Neural cell (in vitro differentiated cells): ENCODE measurements at regions not wholly inside any gene's neighbourhood (a gene's known extent, or its start where the extent isn't known, plus 50 kb on each side); places are given as distances from the start of the nearest gene placed in this dataset.

ENCODE experiments used
- H2AFZ ChIP-seq: fragments of 200-600, 300-800 bp; sonication (generic), shearing (Covaris generic); 2 replicates; pipeline ENCODE4 v1.6.0; 2014; ENCODE audit warnings: low read depth, mild to moderate bottlenecking, antibody characterized with exemption, low read length, moderate library complexity
- H3F3A ChIP-seq: fragments of 200-600 bp; shearing (Covaris generic); 2 replicates; pipeline ENCODE4 v1.6.1; 2016; ENCODE audit warnings: mild to moderate bottlenecking, moderate library complexity, mixed read lengths, antibody characterized with exemption, low read length; ENCODE audit not compliant: insufficient read depth, poor library complexity, severe bottlenecking
- H3K27ac ChIP-seq: fragments of 200-600, 300-800 bp; sonication (generic), shearing (Covaris generic); 2 replicates; pipeline ENCODE4 v1.5.1; 2014; ENCODE audit warnings: mild to moderate bottlenecking, low read length, moderate library complexity
- H3K27me3 ChIP-seq: fragments of 300-800, 200-600 bp; sonication (generic), shearing (Covaris generic); 2 replicates; pipeline ENCODE4 v1.6.0; 2014; ENCODE audit warnings: mild to moderate bottlenecking, low read depth, low read length, moderate library complexity; ENCODE audit not compliant: insufficient read depth
- H3K36me3 ChIP-seq: fragments of 300-800, 200-600 bp; sonication (generic), shearing (Covaris generic); 2 replicates; pipeline ENCODE4 v1.5.1; 2014; ENCODE audit warnings: mild to moderate bottlenecking, antibody characterized with exemption, low read length, moderate library complexity; ENCODE audit not compliant: insufficient read depth
- H3K4me2 ChIP-seq: fragments of 300-800, 200-600 bp; sonication (generic), shearing (Covaris generic); 2 replicates; pipeline ENCODE4 v1.6.0; 2014; ENCODE audit warnings: mild to moderate bottlenecking, low read length
- H3K4me3 ChIP-seq: fragments of 300-800, 200-600 bp; sonication (generic), shearing (Covaris generic); 2 replicates; pipeline ENCODE4 v1.5.1; 2014; ENCODE audit warnings: mild to moderate bottlenecking, low read length, moderate library complexity
- H3K79me2 ChIP-seq: fragments of 200-600 bp; shearing (Covaris generic); replicated peaks from 2 replicates; pipeline ENCODE4 v1.6.0; 2014; ENCODE audit warnings: mild to moderate bottlenecking, low read length, moderate library complexity; ENCODE audit not compliant: insufficient read depth
- H3K9ac ChIP-seq: fragments of 300-800, 200-600 bp; sonication (generic), shearing (Covaris generic); 2 replicates; pipeline ENCODE4 v1.6.1; 2016; ENCODE audit warnings: mild to moderate bottlenecking, low read length, mixed read lengths
- H3K9me2 ChIP-seq: fragments of 200-600 bp; shearing (Covaris generic); 2 replicates; pipeline ENCODE4 v1.6.1; 2016; ENCODE audit warnings: mild to moderate bottlenecking, low read length, mixed read lengths; ENCODE audit not compliant: insufficient read depth
- H3K9me3 ChIP-seq: fragments of 200-600, 300-800 bp; sonication (generic), shearing (Covaris generic); 2 replicates; pipeline ENCODE4 v1.6.1; 2016; ENCODE audit warnings: mild to moderate bottlenecking, mixed run types, low read length, moderate library complexity, mixed read lengths
- H4K20me1 ChIP-seq: fragments of 200-600 bp; shearing (Covaris generic); 2 replicates; pipeline ENCODE4 v1.6.1; 2016; ENCODE audit warnings: mild to moderate bottlenecking, mixed run types; ENCODE audit not compliant: insufficient read depth
- CTCF ChIP-seq: fragments of 450-650 bp; IDR thresholded peaks from 2 replicates; pipeline ENCODE4 v1.5.1; 2014; ENCODE audit warnings: antibody characterized with exemption, mild to moderate bottlenecking, moderate library complexity; ENCODE audit not compliant: poor library complexity, severe bottlenecking
- EP300 ChIP-seq: fragments of 450-650 bp; conservative IDR thresholded peaks from 2 replicates; pipeline ENCODE4 v1.6.1; 2014; ENCODE audit warnings: antibody characterized with exemption, mild to moderate bottlenecking, moderate library complexity; ENCODE audit not compliant: poor library complexity, severe bottlenecking
- EZH2 ChIP-seq: fragments of 200-600, 300-800 bp; shearing (Covaris generic), sonication (generic); IDR thresholded peaks from 2 replicates; pipeline ENCODE4 v1.6.1; 2014; ENCODE audit warnings: antibody characterized with exemption, low read length, borderline replicate concordance, mild to moderate bottlenecking; ENCODE audit not compliant: insufficient read depth, poor library complexity, severe bottlenecking
- MXI1 ChIP-seq: fragments of 450-650 bp; conservative IDR thresholded peaks from 2 replicates; pipeline ENCODE4 v1.6.1; 2014; ENCODE audit warnings: antibody characterized with exemption, mild to moderate bottlenecking; ENCODE audit not compliant: poor library complexity, severe bottlenecking
- POLR2AphosphoS5 ChIP-seq: IDR thresholded peaks from 2 replicates; pipeline ENCODE4 v1.6.1; 2012
- RAD21 ChIP-seq: fragments of 450-650 bp; conservative IDR thresholded peaks from 2 replicates; pipeline ENCODE4 v1.6.1; 2014; ENCODE audit warnings: antibody characterized with exemption, mild to moderate bottlenecking, moderate library complexity
- REST ChIP-seq: IDR thresholded peaks from 2 replicates; pipeline ENCODE4 v1.6.1; 2012; ENCODE audit warnings: borderline replicate concordance
- SMC3 ChIP-seq: fragments of 450-650 bp; conservative IDR thresholded peaks from 2 replicates; pipeline ENCODE4 v1.6.1; 2014; ENCODE audit warnings: antibody characterized with exemption, mild to moderate bottlenecking, moderate library complexity; ENCODE audit not compliant: poor library complexity
- TAF1 ChIP-seq: IDR thresholded peaks from 2 replicates; pipeline ENCODE4 v1.6.1; 2012; ENCODE audit warnings: low read depth

- Histone ChIP-seq H3K9me2 (no peaks in the 10 kb centered on the region), H3F3A (no peaks in the 10 kb centered on the region), H3K9me3 (no peaks in the 10 kb centered on the region), H3K27me3 (no peaks in the 10 kb centered on the region), H4K20me1 (no peaks in the 10 kb centered on the region), H3K79me2 (no peaks in the 10 kb centered on the region), H3K4me2 (no peak overlapping the region), H3K27ac (no peak overlapping the region), H3K4me3 (no peak overlapping the region), H2AFZ (no peak overlapping the region), H3K36me3 (no peaks in the 10 kb centered on the region), H3K9ac (no peak overlapping the region)
- no peak for TF ChIP-seq CTCF
- TF ChIP-seq EP300, result no peak
- no peak for TF ChIP-seq POLR2AphosphoS5
- no peak for TF ChIP-seq RAD21
- no peak for TF ChIP-seq REST
- no peak for TF ChIP-seq EZH2
- TF ChIP-seq SMC3, result no peak
- TF ChIP-seq TAF1, result no peak
- no peak for TF ChIP-seq MXI1
Observed at GRCh38 chr21:16578912-16579311, 849.1 kb downstream of the USP25 start.

- H3K79me2 ChIP-seq, result no peaks in the 10 kb centered on the region
- H3K9me3 ChIP-seq, result no peaks in the 10 kb centered on the region
- H2AFZ ChIP-seq, result no peak overlapping the region
- H3F3A ChIP-seq, result no peaks in the 10 kb centered on the region
- no peak overlapping the region for H3K4me3 ChIP-seq
- TF ChIP-seq SMC3, result no peak
- TF ChIP-seq TAF1, result no peak
- TF ChIP-seq REST, result no peak
- TF ChIP-seq POLR2AphosphoS5, result no peak
- no peak for TF ChIP-seq EZH2
- no peak for TF ChIP-seq RAD21
- TF ChIP-seq MXI1, result no peak
- no peak for TF ChIP-seq EP300
- TF ChIP-seq CTCF, result no peak
- H3K36me3 ChIP-seq, result no peaks in the 10 kb centered on the region
- no peak overlapping the region for H3K4me2 ChIP-seq
- no peaks in the 10 kb centered on the region for H4K20me1 ChIP-seq
- no peaks in the 10 kb centered on the region for H3K27me3 ChIP-seq
- H3K9me2 ChIP-seq, result no peaks in the 10 kb centered on the region
- H3K27ac ChIP-seq, result no peak overlapping the region
- no peak overlapping the region for H3K9ac ChIP-seq
Observed at GRCh38 chr21:16579538-16579937, 849.8 kb downstream of the USP25 start.
